GM13976 (cell line): ENCODE measurements at regions not wholly inside any gene's neighbourhood (a gene's known extent, or its start where the extent isn't known, plus 50 kb on each side); places are given as distances from the start of the nearest gene placed in this dataset.

ENCODE experiments used
- DNase-seq: peaks from one replicate; pipeline ENCODE4 v3.0.0; 2012; ENCODE audit warnings: low spot score
- CTCF ChIP-seq: IDR thresholded peaks from 2 replicates; pipeline ENCODE4 v1.5.1; 2012; ENCODE audit warnings: borderline replicate concordance, mild to moderate bottlenecking; ENCODE audit not compliant: insufficient read depth; ENCODE audit errors: extremely low read depth, missing control alignments, control extremely low read depth
- in situ Hi-C: fragments of 300-500 bp; cut with MboI; formaldehyde crosslinking; loops from one replicate; pipeline ENCODE4 v1.12.0; 2022; ENCODE audit warnings: low sequenced_read_pairs, mixed read lengths, inconsistent platforms; ENCODE audit not compliant: unreplicated experiment

DNA sequence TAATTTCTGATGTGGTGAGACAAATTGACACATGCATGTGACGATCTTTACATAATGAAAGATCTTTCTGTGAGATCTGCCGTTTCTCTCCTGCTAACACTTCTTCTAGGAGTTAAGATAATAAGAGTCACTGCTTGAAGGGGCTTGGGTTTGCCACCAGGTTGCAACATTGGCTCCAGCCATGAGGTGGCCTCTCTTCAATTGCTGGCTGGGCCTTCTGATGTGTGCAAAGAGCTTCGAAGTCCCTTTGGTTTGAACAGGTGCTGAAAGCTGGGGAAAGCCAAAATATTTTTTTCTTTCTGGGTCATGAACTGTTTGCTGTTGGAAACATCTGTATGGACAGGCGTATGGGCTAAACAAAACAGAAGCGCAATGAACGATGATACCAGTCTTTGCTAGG is 204.1 kb upstream of the SALL1 start:
- in situ Hi-C loops: no loop called here
- DNase-seq: no peak
- no peak for TF ChIP-seq CTCF

DNA sequence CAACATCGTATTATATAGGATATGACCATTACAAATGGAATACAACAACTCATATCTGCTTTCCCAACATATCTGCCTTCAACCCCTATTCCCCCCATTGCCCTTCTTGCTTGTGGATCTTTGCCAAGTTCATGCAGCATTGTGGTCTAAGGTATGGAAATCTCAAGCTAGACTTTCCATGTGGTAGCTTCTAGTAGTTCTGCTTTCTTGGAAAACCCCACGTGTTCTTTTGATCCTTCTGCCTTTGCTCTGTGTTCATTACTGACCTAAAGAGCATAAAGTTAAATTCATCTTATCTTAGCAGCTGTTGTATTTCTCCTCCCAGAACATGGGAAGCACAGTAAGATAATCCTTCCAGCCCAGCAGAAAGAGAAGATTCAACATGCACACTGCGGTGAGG is 202.0 kb upstream of the SALL1 start:
- no peak for DNase-seq
- TF ChIP-seq CTCF: no peak
- in situ Hi-C loops: no loop called here

DNA sequence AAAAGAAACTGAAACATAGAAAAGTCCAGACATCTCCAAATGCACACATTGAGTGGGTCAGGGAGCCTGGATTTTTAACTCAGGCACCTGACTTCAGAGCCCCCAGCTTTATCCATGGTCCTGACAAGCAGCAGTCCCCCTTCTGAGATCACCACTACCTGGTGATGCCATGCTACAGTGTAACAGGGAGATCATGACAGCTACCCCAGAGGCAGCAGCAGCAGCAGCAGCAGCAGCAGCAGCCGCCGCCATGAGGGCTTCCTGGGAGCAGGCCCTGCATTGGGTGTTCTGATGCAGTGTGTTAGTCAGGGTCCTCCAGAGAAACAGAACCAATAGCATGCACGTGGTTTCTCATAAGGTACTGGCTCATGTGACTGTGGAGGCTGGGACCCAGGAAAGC is 198.6 kb upstream of the SALL1 start:
- no peak for TF ChIP-seq CTCF
- no peak for DNase-seq
- in situ Hi-C loops: no loop called here

- in situ Hi-C loops: no loop called here
- no peak for DNase-seq
- no peak for TF ChIP-seq CTCF
Observed at GRCh38 chr16:51343411-51343810, 192.3 kb upstream of the SALL1 start.

- no peak for TF ChIP-seq CTCF
- in situ Hi-C loops: no loop called here
- no peak for DNase-seq
Observed at GRCh38 chr16:51341204-51341603, 190.1 kb upstream of the SALL1 start.

- in situ Hi-C loops: no loop called here
- no peak for TF ChIP-seq CTCF
- no peak for DNase-seq
Observed at GRCh38 chr16:51337662-51338061, 186.6 kb upstream of the SALL1 start.

- no peak for TF ChIP-seq CTCF
- in situ Hi-C loops: no loop called here
Observed at GRCh38 chr16:51328733-51329132, 177.7 kb upstream of the SALL1 start.

More at GRCh38 chr16:51328733-51329132, 177.7 kb upstream of the SALL1 start:
- DNase-seq: no peak
